Hepatocyte (in vitro differentiated cells): ENCODE measurements at regions not wholly inside any gene's neighbourhood (a gene's known extent, or its start where the extent isn't known, plus 50 kb on each side); places are given as distances from the start of the nearest gene placed in this dataset.

Experiments
- CTCF ChIP-seq: fragments of 200-600 bp; sonication (generic); IDR thresholded peaks from 2 replicates; pipeline ENCODE4 v1.5.1; 2016; ENCODE audit warnings: antibody characterized with exemption, mild to moderate bottlenecking; ENCODE audit not compliant: poor library complexity
- EZH2 ChIP-seq: fragments of 200-600 bp; sonication (generic); IDR thresholded peaks from 2 replicates; pipeline ENCODE4 v1.6.1; 2016; ENCODE audit warnings: antibody characterized with exemption, mild to moderate bottlenecking, borderline replicate concordance
- EZH2phosphoT487 ChIP-seq: fragments of 200-600 bp; sonication (generic); IDR thresholded peaks from one replicate; pipeline ENCODE4 v1.6.1; 2018; ENCODE audit warnings: antibody characterized with exemption, mild to moderate bottlenecking, low read depth, moderate library complexity; ENCODE audit not compliant: unreplicated experiment, severe bottlenecking

GRCh38 chr13:32956595-32956933 is 59.7 kb upstream of the KL start:
- no peak for TF ChIP-seq CTCF
- no peak for TF ChIP-seq EZH2phosphoT487
- TF ChIP-seq EZH2: no peak
